ENCODE measurements at regions not wholly inside any gene's neighbourhood (a gene's known extent, or its start where the extent isn't known, plus 50 kb on each side); places are given as distances from the start of the nearest gene placed in this dataset.
"Not testable (repeated sequence)": the region's sequence is repeated elsewhere in the genome, so short reads cannot be mapped to it uniquely, and the experiment has no call there.

GRCh38 chr21:5076854-5077253 is 5444.5 kb upstream of the TPTE start:
- not testable (repeated sequence) for TF ChIP-seq CTCF (conservative IDR thresholded peaks at IDR 0.05 in 1 of 2, IDR thresholded peaks at IDR 0.05 in 1 of 2; ENCODE audit: extremely low read depth in 1 of 2, insufficient read depth in 1 of 2, low read depth in 1 of 2, low read length in 2 of 2); EZH2 (IDR thresholded peaks at IDR 0.05; ENCODE audit: borderline replicate concordance, low read length)
